Uterus (tissue), 3 donors: ENCODE measurements at regions not wholly inside any gene's neighbourhood (a gene's known extent, or its start where the extent isn't known, plus 50 kb on each side); places are given as distances from the start of the nearest gene placed in this dataset.

Experiments used
- DNase-seq, 2 donors: peaks; one replicate each; pipeline ENCODE4 v3.0.0-alpha.2; 2019 to 2020
- H3K27ac ChIP-seq, 2 donors: fragments of 200-600 bp; sonication (generic); 1 replicate in 1 of 2; 2 replicates in 1 of 2; pipeline ENCODE4 v1.5.1; 2016 to 2018
- H3K27me3 ChIP-seq, 2 donors: fragments of 200-600 bp; sonication (generic); one replicate each; pipeline ENCODE4 v1.5.1; 2018 to 2019; ENCODE audit warnings: control low read depth in 1 of 2
- H3K36me3 ChIP-seq, 2 donors: fragments of 200-600 bp; sonication (generic); one replicate each; pipeline ENCODE4 v1.5.1; 2019; ENCODE audit warnings: control low read depth in 1 of 2
- H3K4me1 ChIP-seq, 2 donors: fragments of 200-600 bp; sonication (generic); one replicate each; pipeline ENCODE4 v1.5.1; 2018 to 2019; ENCODE audit warnings: control low read depth in 1 of 2
- H3K4me3 ChIP-seq, 2 donors: fragments of 200-600 bp; sonication (generic); 1 replicate in 1 of 2; 2 replicates in 1 of 2; pipeline ENCODE4 v1.5.1; 2018 to 2019; ENCODE audit warnings: mild to moderate bottlenecking in 1 of 2
- H3K9me3 ChIP-seq, 2 donors: fragments of 200-600 bp; sonication (generic); one replicate each; pipeline ENCODE4 v1.5.1; 2019; ENCODE audit warnings: control low read depth in 1 of 2
- CTCF ChIP-seq, 4 experiments: fragments of 200-600 bp in 2 of 4; fragments of 450-650 bp in 2 of 4; sonication (generic) in 2 of 4; IDR thresholded peaks; one replicate each; pipeline ENCODE4 v1.5.1; 2016 to 2019; ENCODE audit warnings: antibody characterized with exemption in 4 of 4, mild to moderate bottlenecking in 2 of 4, moderate library complexity in 1 of 4
- POLR2A ChIP-seq, 2 donors: fragments of 450-650 bp; IDR thresholded peaks; one replicate each; pipeline ENCODE4 v1.6.1; 2016; ENCODE audit warnings: antibody characterized with exemption in 2 of 2, mild to moderate bottlenecking in 1 of 2, moderate library complexity in 1 of 2
- intact Hi-C: fragments of 100-400 bp; cut with DNase I; formaldehyde crosslinking; loops from one replicate; pipeline ENCODE4 v1.15.1; 2023; ENCODE audit warnings: low total_unique reads
- donor health status: DM: yes; HTN: yes; CAD: no.

- no peak overlapping the region for H3K4me3 ChIP-seq
- no peak overlapping the region for H3K27ac ChIP-seq
- intact Hi-C loops: no loop called here
- H3K27me3 ChIP-seq: no peaks in the 10 kb centered on the region
- TF ChIP-seq POLR2A (IDR thresholded peaks at IDR 0.05): no peak
- no peak for TF ChIP-seq CTCF (IDR thresholded peaks at IDR 0.05)
- H3K36me3 ChIP-seq: no peaks in the 10 kb centered on the region
- H3K9me3 ChIP-seq: no peaks in the 10 kb centered on the region
- H3K4me1 ChIP-seq: no peaks in the 10 kb centered on the region
- no peak for DNase-seq
Observed at GRCh38 chr4:20412072-20412471, 160.4 kb downstream of the SLIT2 start.

GRCh38 chr4:20416800-20417199 is 165.1 kb downstream of the SLIT2 start:
- no peaks in the 10 kb centered on the region for H3K4me1 ChIP-seq
- TF ChIP-seq CTCF (IDR thresholded peaks at IDR 0.05): no peak
- no peak for TF ChIP-seq POLR2A (IDR thresholded peaks at IDR 0.05)
- no peak overlapping the region for H3K27ac ChIP-seq
- intact Hi-C loops: no loop called here
- H3K27me3 ChIP-seq: no peaks in the 10 kb centered on the region
- DNase-seq: no peak
- no peaks in the 10 kb centered on the region for H3K9me3 ChIP-seq
- H3K36me3 ChIP-seq: no peaks in the 10 kb centered on the region
- H3K4me3 ChIP-seq: no peak overlapping the region

- Histone ChIP-seq H3K4me1 (no peaks in the 10 kb centered on the region), H3K27ac (peak overlapping the region; percentile 17 to 38), H3K36me3 (no peaks in the 10 kb centered on the region), H3K27me3 (no peaks in the 10 kb centered on the region), H3K9me3 (no peaks in the 10 kb centered on the region), H3K4me3 (peak overlapping the region; percentile 11 to 30)
- no peak for DNase-seq
- intact Hi-C loops: no loop called here
- TF ChIP-seq POLR2A (IDR thresholded peaks at IDR 0.05) (no peak), CTCF (IDR thresholded peaks at IDR 0.05) (peak; percentile 47 to 70 (median 52))
Observed at GRCh38 chr4:20418861-20419451, 167.3 kb downstream of the SLIT2 start.

GRCh38 chr4:20420916-20421602 is 169.4 kb downstream of the SLIT2 start:
- intact Hi-C loops: loop anchor here (10.0 kb wide), 1 partner anchor 124 kb away; no protein-coding TSS in a partner anchor

More at GRCh38 chr4:20420916-20421602, 169.4 kb downstream of the SLIT2 start:
- Histone ChIP-seq H3K4me1 (no peaks in the 10 kb centered on the region), H3K27ac (no peak overlapping the region), H3K27me3 (no peaks in the 10 kb centered on the region), H3K9me3 (no peaks in the 10 kb centered on the region), H3K36me3 (no peaks in the 10 kb centered on the region), H3K4me3 (no peak overlapping the region)
- no peak for DNase-seq
- no peak for TF ChIP-seq POLR2A (IDR thresholded peaks at IDR 0.05)
- TF ChIP-seq CTCF (IDR thresholded peaks at IDR 0.05): no peak
